ENCODE measurements at regions not wholly inside any gene's neighbourhood (a gene's known extent, or its start where the extent isn't known, plus 50 kb on each side); places are given as distances from the start of the nearest gene placed in this dataset.

- TF ChIP-seq SRF (IDR thresholded peaks at IDR 0.05; ENCODE audit: low read depth, low read length) (no peak), CTBP2 (IDR thresholded peaks at IDR 0.05; ENCODE audit: borderline replicate concordance, insufficient read depth, insufficient read length, low read length) (no peak), BRCA1 (IDR thresholded peaks at IDR 0.05; ENCODE audit: low read depth, low read length) (no peak)
Observed at GRCh38 chr13:56902276-56902675, 238.4 kb upstream of the PRR20A start (continued).

All from H1 (cell line).